ENCODE measurements at regions not wholly inside any gene's neighbourhood (a gene's known extent, or its start where the extent isn't known, plus 50 kb on each side); places are given as distances from the start of the nearest gene placed in this dataset.

- H3K27ac ChIP-seq (ENCODE audit: extremely low read depth, low read depth, low read length): no peak overlapping the region
- H3K9ac ChIP-seq (ENCODE audit: insufficient read depth in 1 of 2, low read depth in 2 of 2, low read length in 2 of 2): no peak overlapping the region
- POLR2A ChIA-PET: interaction anchor here (0.7 to 1.2 kb wide), 2 partner anchors 11 to 873 kb away, joined by 4 read pairs; no protein-coding TSS in a partner anchor
- no peaks in the 10 kb centered on the region for H4K20me1 ChIP-seq (replicated peaks; ENCODE audit: control insufficient read depth, insufficient read depth, low read length)
- CTCF ChIA-PET (ENCODE audit: low intra/inter-chr PET ratio): no interaction called here
- H3K4me2 ChIP-seq (ENCODE audit: insufficient read depth, low read length): no peak overlapping the region
- no peak for ATAC-seq
- TF ChIP-seq STAT5B (CRISPR knock-in tag; IDR thresholded peaks at IDR 0.05) (no peak), TRIM24 (IDR thresholded peaks at IDR 0.05) (no peak), LARP7 (IDR thresholded peaks at IDR 0.05) (no peak), NFE2 (IDR thresholded peaks at IDR 0.05; ENCODE audit: low read depth) (no peak), HDAC3 (IDR thresholded peaks at IDR 0.05; ENCODE audit: borderline replicate concordance, partially characterized antibody) (no peak), L3MBTL2 (IDR thresholded peaks at IDR 0.05) (peak; percentile 63; the same call in 1 of the 2 replicates)
- no peak for DNase-seq (ENCODE audit: extremely low read depth in 1 of 4, low spot score in 3 of 4)
- no peaks in the 10 kb centered on the region for H3K9me1 ChIP-seq (ENCODE audit: control insufficient read depth, insufficient read depth, low read length)
- no peaks in the 10 kb centered on the region for H3K9me3 ChIP-seq (replicated peaks; ENCODE audit: control insufficient read depth, insufficient read depth, low read depth, low read length)
- 18% methylated on average over 23 of the region's 24 CpGs for WGBS (ENCODE audit: insufficient coverage, low coverage, missing lambda C conversion rate)
- H2AFZ ChIP-seq (ENCODE audit: low read depth, low read length): no peak overlapping the region
- peaks cover 39 to 54% of the 10 kb centered on the region in 2 experiments for H3K27me3 ChIP-seq (ENCODE audit: control insufficient read depth in 2 of 2, insufficient read depth in 2 of 2, low read length in 2 of 2)
- intact Hi-C loops (cut with micrococcal nuclease): no loop called here
- in situ Hi-C loops (cut with MboI): no loop called here
- no peak for FAIRE-seq
- no peaks in the 10 kb centered on the region for H3K79me2 ChIP-seq (ENCODE audit: control insufficient read depth, insufficient read depth, low read length)
- H3K36me3 ChIP-seq (ENCODE audit: control insufficient read depth, insufficient read depth, low read length): no peaks in the 10 kb centered on the region
- H3K4me3 ChIP-seq: no peak overlapping the region
- BruUV-seq (replicated peaks): no TSS peak
- H3K4me1 ChIP-seq (replicated peaks in 1 of 2; ENCODE audit: control insufficient read depth in 2 of 2, insufficient read depth in 2 of 2, low read length in 2 of 2): peaks cover 0 to 14% of the 10 kb centered on the region in 2 experiments; a peak in 1 of 5 replicates
Measured at GRCh38 chr5:77843570-77844372, 67.6 kb upstream of the TBCA start.

GRCh38 chr5:77842243-77842642 lies 66.1 kb upstream of the TBCA start:
- POLR2A ChIA-PET: interaction anchor here (0.9 kb wide), 1 partner anchor 20 kb away, joined by 3 read pairs; no protein-coding TSS in a partner anchor
- Histone ChIP-seq H3K9ac (ENCODE audit: insufficient read depth in 1 of 2, low read depth in 2 of 2, low read length in 2 of 2) (no peak overlapping the region), H3K27ac (ENCODE audit: extremely low read depth, low read depth, low read length) (no peak overlapping the region), H3K9me1 (ENCODE audit: control insufficient read depth, insufficient read depth, low read length) (no peaks in the 10 kb centered on the region), H3K4me1 (replicated peaks in 1 of 2; ENCODE audit: control insufficient read depth in 2 of 2, insufficient read depth in 2 of 2, low read length in 2 of 2) (peaks cover 0 to 14% of the 10 kb centered on the region in 2 experiments; a peak in 1 of 5 replicates), H3K27me3 (ENCODE audit: control insufficient read depth in 2 of 2, insufficient read depth in 2 of 2, low read length in 2 of 2) (peaks cover 33 to 46% of the 10 kb centered on the region in 2 experiments), H4K20me1 (replicated peaks; ENCODE audit: control insufficient read depth, insufficient read depth, low read length) (no peaks in the 10 kb centered on the region), H3K4me3 (no peak overlapping the region), H3K36me3 (ENCODE audit: control insufficient read depth, insufficient read depth, low read length) (no peaks in the 10 kb centered on the region), H3K4me2 (ENCODE audit: insufficient read depth, low read length) (no peak overlapping the region), H3K79me2 (ENCODE audit: control insufficient read depth, insufficient read depth, low read length) (no peaks in the 10 kb centered on the region), H3K9me3 (replicated peaks; ENCODE audit: control insufficient read depth, insufficient read depth, low read depth, low read length) (no peaks in the 10 kb centered on the region), H2AFZ (ENCODE audit: low read depth, low read length) (no peak overlapping the region)
- ATAC-seq (no peak), DNase-seq (ENCODE audit: extremely low read depth in 1 of 4, low spot score in 3 of 4) (no peak), FAIRE-seq (no peak)
- intact Hi-C loops (cut with micrococcal nuclease) (no loop called here), in situ Hi-C loops (cut with MboI) (no loop called here)
- CTCF ChIA-PET (ENCODE audit: low intra/inter-chr PET ratio): no interaction called here
- WGBS (ENCODE audit: insufficient coverage, low coverage, missing lambda C conversion rate): 7% methylated on average over 2 of the region's 2 CpGs
- BruUV-seq (replicated peaks): no TSS peak
- TF ChIP-seq TCFL5 (CRISPR knock-in tag; conservative IDR thresholded peaks at IDR 0.05): no peak
- TF ChIP-seq ATF4 (CRISPR knock-in tag; IDR thresholded peaks at IDR 0.05): peak; percentile 66; the same call in 1 of the 2 replicates
- no peak for TF ChIP-seq ZBTB11 (CRISPR knock-in tag; IDR thresholded peaks at IDR 0.05)
- no peak for TF ChIP-seq MAFG (tag; conservative IDR thresholded peaks at IDR 0.05)
- no peak for TF ChIP-seq CBFB (CRISPR knock-in tag; IDR thresholded peaks at IDR 0.05)
- no peak for TF ChIP-seq HCFC1 (IDR thresholded peaks at IDR 0.05; ENCODE audit: low read depth, low read length)
